ENCODE measurements at regions not wholly inside any gene's neighbourhood (a gene's known extent, or its start where the extent isn't known, plus 50 kb on each side); places are given as distances from the start of the nearest gene placed in this dataset.

DNA sequence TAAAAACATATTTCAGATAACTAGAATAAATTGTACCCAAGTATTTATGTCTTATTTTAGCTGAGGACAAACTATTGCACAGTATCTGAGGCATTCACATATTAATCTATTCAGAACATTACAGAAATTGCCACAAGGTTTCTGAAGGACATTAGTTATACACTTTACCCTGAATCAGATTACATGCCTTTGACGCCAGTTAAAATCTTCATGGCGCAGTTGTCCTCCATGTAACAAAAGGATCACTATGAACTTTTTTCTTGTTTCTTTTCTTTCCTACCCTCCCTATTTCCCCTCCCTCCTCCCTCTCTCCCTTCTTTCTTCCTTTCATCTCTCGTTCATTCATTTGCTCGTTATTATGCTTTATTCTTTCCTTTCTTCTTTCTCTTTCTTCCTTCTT is 176.6 kb upstream of the KITLG start:
- DNase-seq (ENCODE audit: low read depth) = no peak
- H3K4me3 ChIP-seq (replicated peaks; ENCODE audit: low read depth, low read length) = no peak overlapping the region
- TF ChIP-seq, protein P1, sequence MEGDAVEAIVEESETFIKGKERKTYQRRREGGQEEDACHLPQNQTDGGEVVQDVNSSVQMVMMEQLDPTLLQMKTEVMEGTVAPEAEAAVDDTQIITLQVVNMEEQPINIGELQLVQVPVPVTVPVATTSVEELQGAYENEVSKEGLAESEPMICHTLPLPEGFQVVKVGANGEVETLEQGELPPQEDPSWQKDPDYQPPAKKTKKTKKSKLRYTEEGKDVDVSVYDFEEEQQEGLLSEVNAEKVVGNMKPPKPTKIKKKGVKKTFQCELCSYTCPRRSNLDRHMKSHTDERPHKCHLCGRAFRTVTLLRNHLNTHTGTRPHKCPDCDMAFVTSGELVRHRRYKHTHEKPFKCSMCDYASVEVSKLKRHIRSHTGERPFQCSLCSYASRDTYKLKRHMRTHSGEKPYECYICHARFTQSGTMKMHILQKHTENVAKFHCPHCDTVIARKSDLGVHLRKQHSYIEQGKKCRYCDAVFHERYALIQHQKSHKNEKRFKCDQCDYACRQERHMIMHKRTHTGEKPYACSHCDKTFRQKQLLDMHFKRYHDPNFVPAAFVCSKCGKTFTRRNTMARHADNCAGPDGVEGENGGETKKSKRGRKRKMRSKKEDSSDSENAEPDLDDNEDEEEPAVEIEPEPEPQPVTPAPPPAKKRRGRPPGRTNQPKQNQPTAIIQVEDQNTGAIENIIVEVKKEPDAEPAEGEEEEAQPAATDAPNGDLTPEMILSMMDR (IDR thresholded peaks at IDR 0.05; ENCODE audit: low read length, missing control alignments) = no peak

DNA sequence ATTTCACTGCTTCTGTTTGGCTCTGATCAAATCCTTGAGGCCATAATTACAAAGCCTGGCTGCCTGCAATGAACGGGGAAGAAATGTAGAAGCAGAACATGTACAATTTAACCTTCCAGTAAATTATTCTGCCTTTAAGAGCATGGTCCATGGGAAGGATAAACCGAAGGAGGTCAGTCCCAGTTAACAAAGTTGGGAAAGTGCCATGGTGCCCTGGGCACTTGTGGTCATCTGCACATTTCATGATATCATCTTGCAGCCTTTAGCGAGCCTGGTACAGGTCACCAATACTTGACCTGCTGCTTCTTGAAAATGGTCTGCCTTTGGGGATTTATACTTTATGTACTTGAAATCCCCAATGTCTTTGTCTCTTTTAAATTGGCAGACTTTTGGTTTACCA is 175.9 kb upstream of the KITLG start:
- H3K4me3 ChIP-seq (replicated peaks; ENCODE audit: low read depth, low read length) = no peak overlapping the region

DNA sequence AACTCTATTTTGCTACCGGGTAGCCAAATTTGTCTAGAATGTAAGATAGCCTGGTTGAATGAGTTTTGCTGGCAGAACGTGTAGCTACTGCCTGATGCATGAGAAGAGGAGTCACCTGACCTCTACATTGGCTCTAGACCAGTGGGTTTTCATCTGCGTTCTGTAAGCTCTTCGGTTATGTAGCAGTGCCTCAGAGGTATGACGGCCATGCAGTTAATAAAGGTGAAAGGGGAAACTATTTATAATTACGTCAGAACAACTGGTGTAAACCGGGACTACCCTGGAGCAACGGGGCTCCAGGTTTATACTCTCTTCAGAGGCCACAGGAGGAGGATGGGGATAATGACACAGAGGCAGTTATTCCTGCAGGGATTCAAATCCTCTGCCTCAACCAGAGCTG is 173.4 kb upstream of the KITLG start:
- DNase-seq (ENCODE audit: low read depth) = no peak
- TF ChIP-seq, protein P1 (IDR thresholded peaks at IDR 0.05; ENCODE audit: low read length, missing control alignments) = no peak

More for the DNA sequence above, 175.9 kb upstream of the KITLG start:
- TF ChIP-seq, protein P1 (IDR thresholded peaks at IDR 0.05; ENCODE audit: low read length, missing control alignments) = no peak
- DNase-seq (ENCODE audit: low read depth) = no peak

DNA sequence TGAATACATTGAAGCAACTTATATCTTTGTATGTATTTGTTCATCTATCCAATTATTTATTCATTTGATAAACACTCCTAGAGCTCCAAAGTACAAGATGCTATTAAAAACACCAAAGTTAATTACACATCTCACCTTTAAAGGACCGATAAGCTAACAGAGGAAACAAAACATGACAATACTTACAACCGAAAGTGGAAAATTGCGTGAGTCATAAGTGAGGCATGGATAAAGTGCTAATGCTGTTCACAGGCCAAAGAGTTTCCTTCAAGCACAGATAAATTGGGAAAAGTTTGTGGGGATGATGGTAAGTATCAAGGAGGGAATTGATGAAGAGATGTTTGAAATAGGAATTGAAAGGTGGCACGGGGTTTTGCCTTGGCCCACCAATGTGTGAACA is 172.8 kb upstream of the KITLG start:
- TF ChIP-seq, protein P1 (IDR thresholded peaks at IDR 0.05; ENCODE audit: low read length, missing control alignments) = no peak
- H3K4me3 ChIP-seq (replicated peaks; ENCODE audit: low read depth, low read length) = no peak overlapping the region
- peak; percentile 25 for DNase-seq (ENCODE audit: low read depth)

More for the DNA sequence above, 173.4 kb upstream of the KITLG start:
- H3K4me3 ChIP-seq (replicated peaks; ENCODE audit: low read depth, low read length) = no peak overlapping the region

DNA sequence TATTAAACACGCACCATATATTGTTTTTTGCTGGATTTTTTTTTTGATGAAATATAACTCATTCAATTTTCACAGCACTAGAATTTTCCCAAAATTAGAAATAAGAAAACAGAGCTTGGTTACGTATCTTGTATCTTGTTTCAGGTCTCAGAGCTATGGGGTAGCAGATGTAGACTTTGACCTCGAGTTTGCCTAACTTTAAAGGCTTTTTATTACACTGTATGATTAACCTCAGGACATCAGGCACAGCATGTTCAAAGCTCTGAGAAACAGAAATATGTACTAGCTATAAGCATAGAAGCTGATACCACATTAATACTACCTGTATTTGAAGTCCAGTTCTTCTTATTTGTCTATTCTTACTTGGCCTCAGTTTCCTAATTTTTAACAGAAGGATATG is 171.9 kb upstream of the KITLG start:
- H3K4me3 ChIP-seq (replicated peaks; ENCODE audit: low read depth, low read length) = no peak overlapping the region
- TF ChIP-seq, protein P1 (IDR thresholded peaks at IDR 0.05; ENCODE audit: low read length, missing control alignments) = no peak
- DNase-seq (ENCODE audit: low read depth) = no peak

DNA sequence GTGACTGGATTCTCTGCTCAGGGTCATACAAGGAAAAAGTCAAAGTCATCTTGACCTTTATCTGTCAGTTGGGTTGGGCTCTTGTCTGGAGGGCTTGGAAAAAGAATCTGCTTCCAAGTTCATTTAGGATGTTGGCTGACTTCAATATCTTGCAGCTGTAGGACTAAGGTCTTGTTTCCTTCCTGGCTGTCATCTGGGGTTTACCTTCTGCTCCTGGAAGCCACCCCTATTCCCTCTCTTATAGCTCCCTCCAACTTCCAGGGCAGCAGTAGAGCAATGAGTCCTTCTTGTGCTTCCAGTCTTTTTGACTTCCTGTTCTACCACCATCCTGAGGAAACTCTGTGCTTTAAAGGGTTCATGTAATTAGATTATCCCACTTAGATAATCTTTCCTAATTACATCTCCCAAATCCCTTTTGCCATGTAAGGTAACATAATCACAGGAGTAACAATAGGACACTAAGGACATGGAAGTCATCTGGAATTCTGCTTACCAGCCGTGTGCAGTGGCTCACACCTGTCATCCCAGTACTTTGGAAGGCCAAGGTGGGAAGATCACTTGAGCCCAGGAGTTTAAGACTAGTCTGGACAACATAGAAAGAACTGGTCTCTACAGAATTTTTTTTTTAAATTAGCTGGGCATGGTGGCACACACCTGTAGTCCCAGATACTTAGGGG is 170.7 kb upstream of the KITLG start:
- TF ChIP-seq, protein P1 (IDR thresholded peaks at IDR 0.05; ENCODE audit: low read length, missing control alignments) = no peak
- DNase-seq (ENCODE audit: low read depth) = no peak
- no peak overlapping the region for H3K4me3 ChIP-seq (replicated peaks; ENCODE audit: low read depth, low read length)

DNA sequence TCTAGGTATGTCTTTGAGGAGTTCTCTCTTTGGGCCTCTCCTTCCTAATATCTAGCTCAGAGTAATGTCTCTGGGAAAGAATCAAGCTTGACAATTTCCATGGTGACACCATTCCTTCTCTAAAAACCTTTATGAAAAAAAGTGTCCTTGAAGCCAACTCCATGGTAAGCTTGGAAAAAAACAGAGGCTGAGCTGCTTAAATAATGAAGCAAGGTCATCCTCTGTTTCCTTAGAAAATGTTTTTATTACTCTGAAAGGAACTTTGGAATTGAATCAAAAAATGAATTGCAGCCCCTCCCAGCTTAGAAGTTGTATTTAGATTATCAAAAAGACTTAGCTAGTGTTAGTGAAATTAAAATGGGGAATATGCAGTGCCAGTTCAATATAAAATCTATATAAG is 166.1 kb upstream of the KITLG start:
- no peak for DNase-seq (ENCODE audit: low read depth)
- H3K4me3 ChIP-seq (replicated peaks; ENCODE audit: low read depth, low read length) = no peak overlapping the region
- TF ChIP-seq, protein P1 (IDR thresholded peaks at IDR 0.05; ENCODE audit: low read length, missing control alignments) = no peak
